ENCODE measurements at regions not wholly inside any gene's neighbourhood (a gene's known extent, or its start where the extent isn't known, plus 50 kb on each side); places are given as distances from the start of the nearest gene placed in this dataset.

GRCh38 chr9:69955536-69956355 lies 87.9 kb upstream of the MAMDC2 start:
- no peak for DNase-seq

DNA sequence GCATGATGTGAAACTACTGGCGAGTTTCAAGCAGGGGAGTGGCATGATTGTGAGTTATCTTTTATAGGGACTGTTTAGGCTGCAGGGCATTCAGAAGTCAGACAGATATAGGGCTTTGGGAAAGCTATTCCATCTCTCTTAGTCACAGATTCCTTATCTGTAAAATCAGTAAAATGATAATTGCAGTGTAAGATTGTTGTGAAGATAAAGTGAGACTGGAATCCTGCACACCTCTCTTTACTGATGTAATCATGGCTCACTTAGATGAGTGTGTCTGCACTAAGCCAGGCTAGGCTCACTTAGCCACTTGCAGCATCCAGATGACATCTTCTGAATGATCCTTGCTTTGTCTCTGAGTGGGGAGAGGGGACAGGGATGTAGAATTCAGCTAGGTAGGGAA lies 81.8 kb upstream of the MAMDC2 start:
- no peak for DNase-seq

DNA sequence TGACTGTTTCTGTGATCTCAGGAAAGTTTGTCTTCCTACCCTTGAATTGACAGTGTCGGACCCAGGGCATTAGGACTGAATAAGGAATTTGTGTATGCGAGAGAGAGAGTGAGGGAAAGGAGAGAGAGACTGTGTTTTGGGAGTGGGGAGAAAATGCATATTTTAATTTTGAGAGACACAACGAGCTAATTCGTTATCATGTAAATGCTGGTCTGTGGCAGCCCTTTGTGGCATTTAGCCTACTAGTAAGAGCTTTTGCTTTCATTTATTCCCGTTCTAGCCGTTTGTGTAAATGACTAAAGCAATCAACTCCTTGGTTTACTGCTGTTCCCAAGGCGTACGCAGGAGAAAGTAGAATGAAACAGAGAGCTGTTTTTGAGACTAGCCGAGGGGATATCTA lies 79.8 kb upstream of the MAMDC2 start:
- DNase-seq, result no peak

DNA sequence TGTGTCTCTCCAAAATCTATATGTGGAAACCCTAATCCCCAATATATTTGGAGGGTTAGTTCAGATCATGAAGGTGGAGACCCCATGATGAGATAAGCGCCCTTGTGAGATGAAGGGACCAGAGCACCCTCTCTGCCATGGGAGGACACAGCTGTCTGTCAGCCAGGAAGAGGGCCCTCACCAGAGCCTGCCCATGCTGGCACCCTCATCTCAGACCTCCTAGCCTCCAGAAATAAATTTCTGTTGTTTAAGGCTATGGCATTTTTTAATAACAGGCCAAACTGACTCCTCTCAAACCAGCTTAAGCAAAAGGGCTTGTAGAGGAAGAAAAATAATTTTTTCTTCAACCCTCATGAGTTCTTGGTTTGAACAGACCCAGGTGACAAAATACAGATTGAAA lies 79.2 kb upstream of the MAMDC2 start:
- no peak for DNase-seq

GRCh38 chr9:69965416-69966145 lies 78.1 kb upstream of the MAMDC2 start:
- DNase-seq, result no peak

DNA sequence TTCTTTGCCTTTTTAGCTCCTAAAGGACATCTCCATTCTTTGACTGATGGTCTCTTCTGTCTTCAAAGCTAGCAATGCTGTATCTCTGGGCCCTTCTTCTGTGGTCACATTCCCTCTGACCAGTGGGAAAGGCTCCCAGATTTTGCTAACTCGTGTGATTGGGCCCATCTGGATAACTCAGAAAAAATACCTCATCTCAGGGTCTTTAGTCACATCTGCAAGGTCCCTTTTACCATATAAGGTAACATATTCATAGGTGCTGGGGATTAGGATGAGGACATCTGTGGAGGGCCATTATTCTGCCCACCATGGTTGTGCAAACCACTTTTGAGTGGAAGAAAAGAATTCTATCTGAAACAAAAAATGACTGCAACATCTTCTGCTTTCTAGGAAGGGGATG lies 76.3 kb upstream of the MAMDC2 start:
- DNase-seq, result no peak

GRCh38 chr9:69970001-69970533 lies 73.6 kb upstream of the MAMDC2 start:
- no peak for DNase-seq

GRCh38 chr9:69971643-69972449 lies 71.8 kb upstream of the MAMDC2 start:
- DNase-seq, result peak; percentile 2

- DNase-seq, result no peak
Measured at GRCh38 chr9:69975681-69976080, 68.0 kb upstream of the MAMDC2 start.

DNA sequence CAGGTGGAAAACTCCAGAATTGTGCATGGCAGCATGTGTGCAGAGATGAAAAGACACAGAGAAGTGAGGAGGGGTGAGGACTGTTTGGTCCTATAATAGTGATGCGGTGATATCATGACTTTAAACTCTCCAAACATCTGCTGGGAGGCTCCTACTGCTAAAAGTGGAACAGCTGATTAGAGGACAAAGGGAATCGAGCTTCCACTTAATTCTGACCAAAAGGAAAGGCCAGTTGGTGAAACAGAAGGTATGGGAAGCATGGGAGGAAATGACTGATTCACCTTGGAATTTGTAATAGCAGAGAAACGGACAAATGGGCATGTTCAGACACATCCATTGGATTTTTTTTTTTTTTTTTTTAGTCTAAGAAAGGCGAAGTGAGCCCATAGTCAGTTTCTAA lies 67.5 kb upstream of the MAMDC2 start:
- no peak for DNase-seq

GRCh38 chr9:69980041-69980440 lies 63.6 kb upstream of the MAMDC2 start:
- DNase-seq, result no peak

DNA sequence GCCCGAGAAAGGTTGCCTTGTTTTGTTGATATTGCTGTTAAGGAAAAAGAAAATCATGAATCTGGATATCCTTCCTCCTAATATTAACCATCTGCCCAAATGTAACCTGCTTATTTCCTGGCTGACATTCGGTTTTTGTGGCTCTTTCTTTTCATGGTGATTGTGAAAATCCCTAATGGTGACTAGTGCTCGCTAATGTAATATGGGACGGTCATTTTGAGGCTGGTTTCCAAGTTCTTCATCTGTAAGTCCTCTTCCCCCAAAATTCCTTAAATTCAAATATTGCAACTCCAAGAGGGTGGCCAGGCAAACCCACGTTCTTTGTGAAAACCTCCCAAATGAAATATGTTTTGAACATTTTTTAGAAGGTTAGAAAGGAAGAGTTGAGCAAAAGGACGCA lies 63.1 kb upstream of the MAMDC2 start:
- DNase-seq, result no peak

DNA sequence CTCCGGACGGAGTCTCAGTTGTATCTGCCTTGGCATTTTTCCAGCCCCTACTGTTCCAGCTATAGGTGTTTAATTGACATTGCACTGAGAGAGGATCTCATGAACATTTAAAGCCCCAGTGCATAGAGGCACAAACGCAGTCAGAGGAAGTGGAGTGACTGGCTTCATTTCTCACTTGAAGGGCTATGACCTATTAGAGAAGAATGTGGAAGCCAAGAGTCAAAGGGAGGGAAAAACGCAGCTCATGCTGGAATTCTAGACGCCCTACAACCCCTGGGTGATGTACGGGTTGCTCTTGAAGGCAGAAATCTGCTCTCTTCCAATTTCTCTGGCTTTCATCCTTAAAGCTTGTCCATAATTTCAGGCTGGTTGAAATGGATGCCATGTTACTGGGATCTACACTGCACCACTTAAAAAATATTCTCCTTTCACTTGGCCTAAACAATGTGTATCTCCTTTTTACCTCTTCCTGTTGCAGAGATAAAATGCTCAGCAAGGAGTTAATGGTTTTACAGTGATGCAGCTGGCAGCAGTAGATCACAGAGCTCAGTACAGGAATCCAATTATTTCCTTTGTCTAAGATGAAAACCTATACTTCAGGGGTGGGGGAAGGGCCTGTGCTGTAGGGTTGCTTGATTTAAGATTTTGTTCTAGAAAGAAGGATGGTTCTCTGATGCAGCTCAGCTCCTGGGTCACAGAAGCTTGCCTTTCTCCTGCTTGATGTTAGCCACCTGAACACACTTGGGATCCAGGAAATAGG lies 61.8 kb upstream of the MAMDC2 start:
- no peak for DNase-seq

GRCh38 chr9:69984831-69985230 lies 58.8 kb upstream of the MAMDC2 start:
- DNase-seq, result no peak

GRCh38 chr9:69985971-69986370 lies 57.7 kb upstream of the MAMDC2 start:
- no peak for DNase-seq

GRCh38 chr9:69986970-69987369 lies 56.7 kb upstream of the MAMDC2 start:
- DNase-seq, result no peak

- DNase-seq, result no peak
Measured at GRCh38 chr9:69987457-69987856, 56.2 kb upstream of the MAMDC2 start.

- DNase-seq, result no peak
Measured at GRCh38 chr9:69993110-69993509, 50.5 kb upstream of the MAMDC2 start.

Data from effector CD8-positive, alpha-beta T cell (primary cell).